ENCODE measurements at regions not wholly inside any gene's neighbourhood (a gene's known extent, or its start where the extent isn't known, plus 50 kb on each side); places are given as distances from the start of the nearest gene placed in this dataset.

GRCh38 chr6:44037847-44038542 lies 89.3 kb downstream of the MRPL14 start:
- TF ChIP-seq, protein P1, sequence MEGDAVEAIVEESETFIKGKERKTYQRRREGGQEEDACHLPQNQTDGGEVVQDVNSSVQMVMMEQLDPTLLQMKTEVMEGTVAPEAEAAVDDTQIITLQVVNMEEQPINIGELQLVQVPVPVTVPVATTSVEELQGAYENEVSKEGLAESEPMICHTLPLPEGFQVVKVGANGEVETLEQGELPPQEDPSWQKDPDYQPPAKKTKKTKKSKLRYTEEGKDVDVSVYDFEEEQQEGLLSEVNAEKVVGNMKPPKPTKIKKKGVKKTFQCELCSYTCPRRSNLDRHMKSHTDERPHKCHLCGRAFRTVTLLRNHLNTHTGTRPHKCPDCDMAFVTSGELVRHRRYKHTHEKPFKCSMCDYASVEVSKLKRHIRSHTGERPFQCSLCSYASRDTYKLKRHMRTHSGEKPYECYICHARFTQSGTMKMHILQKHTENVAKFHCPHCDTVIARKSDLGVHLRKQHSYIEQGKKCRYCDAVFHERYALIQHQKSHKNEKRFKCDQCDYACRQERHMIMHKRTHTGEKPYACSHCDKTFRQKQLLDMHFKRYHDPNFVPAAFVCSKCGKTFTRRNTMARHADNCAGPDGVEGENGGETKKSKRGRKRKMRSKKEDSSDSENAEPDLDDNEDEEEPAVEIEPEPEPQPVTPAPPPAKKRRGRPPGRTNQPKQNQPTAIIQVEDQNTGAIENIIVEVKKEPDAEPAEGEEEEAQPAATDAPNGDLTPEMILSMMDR (conservative IDR thresholded peaks at IDR 0.05; ENCODE audit: low read depth, low read length), result no peak
- no peak for TF ChIP-seq EZH2phosphoT487 (IDR thresholded peaks at IDR 0.05; ENCODE audit: borderline replicate concordance, low read length)
